Right lobe of liver (tissue), 6 donors: ENCODE measurements at regions not wholly inside any gene's neighbourhood (a gene's known extent, or its start where the extent isn't known, plus 50 kb on each side); places are given as distances from the start of the nearest gene placed in this dataset.

Experiments
- ATAC-seq, 4 donors: fragments of 200-7000 bp; cut with Tn5 transposase; one replicate each; pipeline ENCODE4 v1.9.1; 2020; ENCODE audit warnings: mild to moderate bottlenecking in 4 of 4, moderate library complexity in 4 of 4
- DNase-seq, 3 donors: peaks; one replicate each; pipeline ENCODE4 v3.0.0-alpha.2; 2020
- H3K27ac ChIP-seq, 3 donors: fragments of 200-600 bp; one replicate each; pipeline ENCODE4 v1.8.0; 2022
- H3K27me3 ChIP-seq, 2 donors: fragments of 200-600 bp; one replicate each; pipeline ENCODE4 v1.8.0; 2022
- H3K36me3 ChIP-seq, 4 donors: fragments of 200-600 bp; sonication (generic) in 1 of 4; one replicate each; pipeline versions ENCODE4 v1.5.1 to v1.8.0; 2017 to 2022; ENCODE audit warnings: control low read depth in 1 of 4
- H3K4me1 ChIP-seq, 4 donors: fragments of 200-600 bp; sonication (generic) in 1 of 4; one replicate each; pipeline versions ENCODE4 v1.5.1 to v1.8.0; 2017 to 2022; ENCODE audit warnings: control low read depth in 1 of 4
- H3K4me3 ChIP-seq, 3 donors: fragments of 200-600 bp; one replicate each; pipeline ENCODE4 v1.8.0; 2022
- H3K9me3 ChIP-seq, 4 donors: fragments of 200-600 bp; sonication (generic) in 1 of 4; one replicate each; pipeline versions ENCODE4 v1.5.1 to v1.8.0; 2017 to 2022; ENCODE audit warnings: control low read depth in 1 of 4
- POLR2A ChIP-seq: fragments of 450-650 bp; IDR thresholded peaks from one replicate; pipeline ENCODE4 v1.6.1; 2017; ENCODE audit warnings: antibody characterized with exemption, mild to moderate bottlenecking
- WGBS: methylation state at CpG from one replicate; pipeline ENCODE4 v1.1.6; 2018; ENCODE audit warnings: low coverage, low lambda C conversion rate; ENCODE audit not compliant: insufficient coverage; ENCODE audit errors: missing lambda C conversion rate; 5-methylcytosine and 5-hydroxymethylcytosine counted together
- intact Hi-C, 2 donors: fragments of 100-400 bp; cut with DNase I; formaldehyde crosslinking; loops; one replicate each; pipeline versions ENCODE4 v1.11.2 to v1.14.1; 2022
- TF ChIP-seq, protein P1 (sequence below), 4 donors: fragments of 200-600 bp in 3 of 4; fragments of 450-650 bp in 1 of 4; IDR thresholded peaks; one replicate each; pipeline versions ENCODE4 v1.5.1 to v1.8.0; 2016 to 2022; ENCODE audit warnings: antibody characterized with exemption in 4 of 4, mild to moderate bottlenecking in 2 of 4
- donor health status: DM: no; HTN: yes; CAD: no.
- donor health status: DM: no; HTN: no; CAD: no.
- donor health status: DM: no; HTN: no; CAD: no.
- donor health status: DM: no; HTN: yes; CAD: no.
- donor health status: DM: no; HTN: yes; CAD: no.

DNA sequence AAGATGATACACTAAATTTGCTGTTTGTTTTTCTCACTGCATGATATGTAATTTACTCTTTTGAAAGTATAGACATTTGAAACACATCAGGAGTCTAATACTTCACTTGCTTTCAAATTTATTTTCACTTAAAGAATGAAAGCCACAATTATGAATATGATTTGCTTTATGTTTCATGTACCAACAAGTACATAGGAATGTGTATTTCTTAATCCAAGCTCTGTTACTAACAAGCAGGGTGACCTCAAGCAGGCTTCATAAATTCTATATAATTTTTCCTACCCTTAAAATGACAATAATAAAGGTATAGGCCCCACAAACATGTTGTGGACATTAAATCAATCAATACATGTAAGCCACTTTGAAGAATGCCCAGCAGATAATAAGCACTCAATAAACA is 170.2 kb upstream of the P2RY1 start:
- ATAC-seq: no peak
- intact Hi-C loops: no loop called here
- DNase-seq: no peak
- H3K27me3 ChIP-seq: no peaks in the 10 kb centered on the region
- no peaks in the 10 kb centered on the region for H3K36me3 ChIP-seq
- no peaks in the 10 kb centered on the region for H3K4me1 ChIP-seq
- no peak overlapping the region for H3K27ac ChIP-seq
- no peak overlapping the region for H3K4me3 ChIP-seq
- H3K9me3 ChIP-seq: no peaks in the 10 kb centered on the region
- TF ChIP-seq POLR2A: no peak
- TF ChIP-seq, protein P1, sequence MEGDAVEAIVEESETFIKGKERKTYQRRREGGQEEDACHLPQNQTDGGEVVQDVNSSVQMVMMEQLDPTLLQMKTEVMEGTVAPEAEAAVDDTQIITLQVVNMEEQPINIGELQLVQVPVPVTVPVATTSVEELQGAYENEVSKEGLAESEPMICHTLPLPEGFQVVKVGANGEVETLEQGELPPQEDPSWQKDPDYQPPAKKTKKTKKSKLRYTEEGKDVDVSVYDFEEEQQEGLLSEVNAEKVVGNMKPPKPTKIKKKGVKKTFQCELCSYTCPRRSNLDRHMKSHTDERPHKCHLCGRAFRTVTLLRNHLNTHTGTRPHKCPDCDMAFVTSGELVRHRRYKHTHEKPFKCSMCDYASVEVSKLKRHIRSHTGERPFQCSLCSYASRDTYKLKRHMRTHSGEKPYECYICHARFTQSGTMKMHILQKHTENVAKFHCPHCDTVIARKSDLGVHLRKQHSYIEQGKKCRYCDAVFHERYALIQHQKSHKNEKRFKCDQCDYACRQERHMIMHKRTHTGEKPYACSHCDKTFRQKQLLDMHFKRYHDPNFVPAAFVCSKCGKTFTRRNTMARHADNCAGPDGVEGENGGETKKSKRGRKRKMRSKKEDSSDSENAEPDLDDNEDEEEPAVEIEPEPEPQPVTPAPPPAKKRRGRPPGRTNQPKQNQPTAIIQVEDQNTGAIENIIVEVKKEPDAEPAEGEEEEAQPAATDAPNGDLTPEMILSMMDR (IDR thresholded peaks at IDR 0.05): no peak

DNA sequence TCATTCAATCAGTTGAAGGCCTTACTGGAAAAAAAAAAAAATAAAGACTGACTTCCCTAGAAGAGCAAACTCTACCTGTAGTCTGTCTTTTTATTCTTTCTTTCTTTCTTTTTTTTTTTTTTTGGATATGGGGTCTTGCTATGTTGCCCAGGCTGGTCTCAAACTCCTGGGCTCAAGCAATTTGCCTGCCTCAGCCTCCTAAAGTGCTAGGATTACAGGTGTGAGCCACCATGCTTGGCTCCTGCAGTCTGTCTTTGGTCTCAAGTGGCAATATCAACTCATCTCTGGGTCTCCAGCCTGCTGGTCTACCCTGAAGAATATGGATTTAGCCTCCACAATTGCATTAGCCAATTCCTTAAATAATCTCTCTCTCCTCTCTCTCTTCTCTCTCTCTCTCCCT is 167.7 kb upstream of the P2RY1 start:
- H3K27ac ChIP-seq: no peak overlapping the region
- no peaks in the 10 kb centered on the region for H3K27me3 ChIP-seq
- H3K36me3 ChIP-seq: no peaks in the 10 kb centered on the region
- DNase-seq: no peak
- H3K4me3 ChIP-seq: no peak overlapping the region
- ATAC-seq: no peak
- no peak for TF ChIP-seq POLR2A
- TF ChIP-seq, protein P1 (IDR thresholded peaks at IDR 0.05): no peak
- H3K4me1 ChIP-seq: no peaks in the 10 kb centered on the region
- intact Hi-C loops: no loop called here
- no peaks in the 10 kb centered on the region for H3K9me3 ChIP-seq

DNA sequence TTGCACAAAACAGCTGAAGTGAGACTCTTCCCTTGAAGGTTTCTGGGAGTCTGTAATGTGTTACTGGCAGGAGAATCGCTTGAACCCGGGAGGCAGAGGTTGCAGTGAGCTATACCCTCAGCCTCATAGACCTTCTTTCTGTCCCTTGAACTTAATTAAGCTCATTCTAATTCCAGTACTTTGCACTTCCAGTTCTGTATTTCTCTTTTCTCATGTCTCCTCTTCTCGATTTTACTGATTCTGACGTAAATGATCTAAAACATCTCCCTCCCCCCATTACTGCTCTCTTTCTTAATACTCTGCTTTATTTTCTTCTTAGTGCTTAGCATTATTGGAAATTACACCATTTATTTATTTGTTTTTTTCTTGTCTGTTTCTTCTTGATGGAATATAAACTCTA is 165.4 kb upstream of the P2RY1 start:
- Histone ChIP-seq H3K4me1 (no peaks in the 10 kb centered on the region), H3K9me3 (no peaks in the 10 kb centered on the region), H3K27me3 (no peaks in the 10 kb centered on the region), H3K27ac (no peak overlapping the region), H3K4me3 (no peak overlapping the region), H3K36me3 (no peaks in the 10 kb centered on the region)
- WGBS: 86% methylated on average over 4 of the region's 4 CpGs
- ATAC-seq: no peak
- no peak for DNase-seq
- TF ChIP-seq, protein P1 (IDR thresholded peaks at IDR 0.05): no peak
- TF ChIP-seq POLR2A: no peak
- intact Hi-C loops: no loop called here

DNA sequence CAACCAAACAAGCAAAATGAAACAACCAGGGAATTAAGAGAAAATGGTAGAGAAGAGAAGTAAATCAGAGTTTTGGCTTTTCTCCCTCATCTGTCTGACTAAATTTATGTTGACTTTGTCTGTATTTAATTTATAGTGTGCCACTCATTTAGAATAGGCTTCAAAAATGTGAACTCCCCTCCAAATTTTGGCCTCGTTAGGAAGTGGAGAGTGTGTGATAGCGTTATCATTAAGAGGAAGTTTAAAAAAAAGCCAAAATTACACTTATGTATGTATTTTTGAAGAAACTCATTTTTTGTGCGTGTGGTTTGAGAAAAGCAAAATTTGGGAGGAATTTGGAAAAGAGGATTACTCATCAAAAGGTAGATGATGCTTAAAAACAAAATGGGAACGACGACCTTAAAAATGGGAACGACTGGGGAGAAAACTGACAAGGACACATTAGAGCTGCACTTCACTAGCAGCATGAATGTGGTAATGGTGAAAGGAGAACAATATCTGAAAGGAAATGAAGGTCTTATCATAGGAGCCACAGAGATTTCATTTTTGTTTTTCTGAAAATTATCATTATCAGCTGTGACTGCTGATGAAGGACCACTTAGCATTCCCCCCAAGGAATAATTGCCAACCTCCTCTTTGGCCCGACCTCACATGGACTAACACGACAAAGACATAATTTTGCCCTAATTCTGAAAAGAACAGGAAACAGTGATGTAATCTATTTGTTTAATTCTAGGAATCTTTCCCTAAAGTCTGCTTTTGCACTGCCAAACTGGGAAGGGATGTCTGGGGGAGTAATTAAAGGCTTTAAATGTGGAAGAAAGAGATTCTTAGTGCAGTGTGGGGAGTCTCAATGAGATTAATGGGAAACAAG is 163.2 kb upstream of the P2RY1 start:
- intact Hi-C loops: no loop called here
- no peak overlapping the region for H3K4me3 ChIP-seq
- H3K36me3 ChIP-seq: no peaks in the 10 kb centered on the region
- H3K4me1 ChIP-seq: no peaks in the 10 kb centered on the region
- no peaks in the 10 kb centered on the region for H3K9me3 ChIP-seq
- DNase-seq: no peak
- no peak for TF ChIP-seq POLR2A
- TF ChIP-seq, protein P1 (IDR thresholded peaks at IDR 0.05): no peak
- ATAC-seq: no peak
- no peak overlapping the region for H3K27ac ChIP-seq
- WGBS: 31% methylated on average over 8 of the region's 8 CpGs
- H3K27me3 ChIP-seq: no peaks in the 10 kb centered on the region

DNA sequence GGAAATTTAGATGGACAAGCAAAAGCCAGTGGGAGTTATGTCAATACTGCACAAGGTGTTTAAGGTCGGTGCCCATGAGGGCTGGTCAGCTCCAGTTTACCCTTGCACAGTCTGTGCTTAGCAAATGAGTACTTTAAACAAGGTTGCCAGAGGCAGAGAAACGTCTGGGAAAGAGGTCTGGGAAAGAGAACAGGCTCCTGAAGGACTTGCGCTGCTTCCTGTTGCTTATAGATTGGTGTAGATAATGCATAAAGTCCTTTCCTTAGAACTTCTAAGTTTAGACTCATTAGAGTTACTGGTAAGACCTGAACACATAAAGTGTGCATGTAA is 162.6 kb upstream of the P2RY1 start:
- ATAC-seq: no peak
- WGBS: 30% methylated on average over 3 of the region's 3 CpGs

More for the DNA sequence above, 162.6 kb upstream of the P2RY1 start:
- Histone ChIP-seq H3K4me1 (no peaks in the 10 kb centered on the region), H3K4me3 (no peak overlapping the region), H3K36me3 (no peaks in the 10 kb centered on the region), H3K27me3 (no peaks in the 10 kb centered on the region), H3K9me3 (no peaks in the 10 kb centered on the region), H3K27ac (no peak overlapping the region)
- no peak for DNase-seq
- intact Hi-C loops: no loop called here
- TF ChIP-seq POLR2A: no peak
- TF ChIP-seq, protein P1 (IDR thresholded peaks at IDR 0.05): no peak
